DND-41 (cell line): ENCODE measurements at regions not wholly inside any gene's neighbourhood (a gene's known extent, or its start where the extent isn't known, plus 50 kb on each side); places are given as distances from the start of the nearest gene placed in this dataset.

Experiments
- EZH2 ChIP-seq: IDR thresholded peaks from 3 replicates; pipeline ENCODE4 v1.6.1; 2012; ENCODE audit warnings: borderline replicate concordance, low read depth, mild to moderate bottlenecking, moderate library complexity, low read length, inconsistent platforms; ENCODE audit not compliant: severe bottlenecking
- TF ChIP-seq, protein P1 (sequence below): IDR thresholded peaks from 2 replicates; pipeline ENCODE4 v1.5.1; 2012; ENCODE audit warnings: borderline replicate concordance, low read length, moderate library complexity, mild to moderate bottlenecking; ENCODE audit not compliant: poor library complexity, severe bottlenecking; ENCODE audit errors: extremely low read depth

DNA sequence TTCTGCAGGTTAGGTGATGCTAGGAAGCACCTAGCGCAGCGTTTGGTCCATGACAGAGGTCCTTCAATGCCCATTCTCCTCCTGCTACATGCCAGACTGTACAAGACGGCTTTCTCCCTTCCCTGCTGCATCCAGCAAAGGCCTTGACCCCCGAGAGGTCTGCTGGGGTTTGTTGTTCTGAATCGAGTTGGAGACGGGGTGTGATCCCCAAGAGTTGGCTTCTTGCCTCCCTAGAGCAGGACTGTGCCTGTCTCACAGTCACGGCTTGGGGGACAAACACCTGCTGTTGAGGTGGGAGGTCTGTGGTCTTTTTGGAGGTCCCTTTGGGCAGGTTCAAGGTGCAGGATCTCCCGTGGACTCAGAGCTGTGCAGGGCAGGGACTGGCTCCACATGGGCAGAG, 352.3 kb upstream of the B3GAT1 start:
- TF ChIP-seq, protein P1, sequence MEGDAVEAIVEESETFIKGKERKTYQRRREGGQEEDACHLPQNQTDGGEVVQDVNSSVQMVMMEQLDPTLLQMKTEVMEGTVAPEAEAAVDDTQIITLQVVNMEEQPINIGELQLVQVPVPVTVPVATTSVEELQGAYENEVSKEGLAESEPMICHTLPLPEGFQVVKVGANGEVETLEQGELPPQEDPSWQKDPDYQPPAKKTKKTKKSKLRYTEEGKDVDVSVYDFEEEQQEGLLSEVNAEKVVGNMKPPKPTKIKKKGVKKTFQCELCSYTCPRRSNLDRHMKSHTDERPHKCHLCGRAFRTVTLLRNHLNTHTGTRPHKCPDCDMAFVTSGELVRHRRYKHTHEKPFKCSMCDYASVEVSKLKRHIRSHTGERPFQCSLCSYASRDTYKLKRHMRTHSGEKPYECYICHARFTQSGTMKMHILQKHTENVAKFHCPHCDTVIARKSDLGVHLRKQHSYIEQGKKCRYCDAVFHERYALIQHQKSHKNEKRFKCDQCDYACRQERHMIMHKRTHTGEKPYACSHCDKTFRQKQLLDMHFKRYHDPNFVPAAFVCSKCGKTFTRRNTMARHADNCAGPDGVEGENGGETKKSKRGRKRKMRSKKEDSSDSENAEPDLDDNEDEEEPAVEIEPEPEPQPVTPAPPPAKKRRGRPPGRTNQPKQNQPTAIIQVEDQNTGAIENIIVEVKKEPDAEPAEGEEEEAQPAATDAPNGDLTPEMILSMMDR = no peak
- no peak for TF ChIP-seq EZH2
